GDM1 (cell line): ENCODE measurements at regions not wholly inside any gene's neighbourhood (a gene's known extent, or its start where the extent isn't known, plus 50 kb on each side); places are given as distances from the start of the nearest gene placed in this dataset.
"Not testable (repeated sequence)": the region's sequence is repeated elsewhere in the genome, so short reads cannot be mapped to it uniquely, and the experiment has no call there.

ENCODE experiments used
- DNase-seq: peaks from one replicate; lab custom pipeline; 2025; lab: John Stamatoyannopoulos, UW

DNA sequence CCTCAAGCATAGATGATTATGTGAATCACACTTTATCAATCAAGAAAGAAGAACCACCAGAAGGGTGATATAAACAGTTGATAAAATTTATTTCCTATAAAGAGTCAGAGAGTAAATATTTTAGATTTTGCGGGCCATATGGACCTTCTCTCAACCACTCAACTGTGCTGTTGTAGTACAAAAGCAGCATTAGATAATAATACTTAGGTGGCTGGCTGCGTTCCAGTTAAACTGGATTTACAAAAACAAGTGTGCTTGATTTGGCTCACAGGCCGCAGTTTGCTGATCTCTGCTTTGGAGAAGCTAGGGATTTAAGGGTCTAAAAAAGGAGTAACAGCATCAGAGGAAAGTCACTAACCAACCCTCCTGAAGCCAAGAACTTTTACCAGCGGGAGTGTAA is 1406.0 kb downstream of the KCNT2 start:
- DNase-seq, result no peak

- no peak for DNase-seq
Measured at GRCh38 chr1:195200772-195201171, 1407.5 kb downstream of the KCNT2 start.

- no peak for DNase-seq
Measured at GRCh38 chr1:195197116-195197515, 1411.1 kb downstream of the KCNT2 start.

DNA sequence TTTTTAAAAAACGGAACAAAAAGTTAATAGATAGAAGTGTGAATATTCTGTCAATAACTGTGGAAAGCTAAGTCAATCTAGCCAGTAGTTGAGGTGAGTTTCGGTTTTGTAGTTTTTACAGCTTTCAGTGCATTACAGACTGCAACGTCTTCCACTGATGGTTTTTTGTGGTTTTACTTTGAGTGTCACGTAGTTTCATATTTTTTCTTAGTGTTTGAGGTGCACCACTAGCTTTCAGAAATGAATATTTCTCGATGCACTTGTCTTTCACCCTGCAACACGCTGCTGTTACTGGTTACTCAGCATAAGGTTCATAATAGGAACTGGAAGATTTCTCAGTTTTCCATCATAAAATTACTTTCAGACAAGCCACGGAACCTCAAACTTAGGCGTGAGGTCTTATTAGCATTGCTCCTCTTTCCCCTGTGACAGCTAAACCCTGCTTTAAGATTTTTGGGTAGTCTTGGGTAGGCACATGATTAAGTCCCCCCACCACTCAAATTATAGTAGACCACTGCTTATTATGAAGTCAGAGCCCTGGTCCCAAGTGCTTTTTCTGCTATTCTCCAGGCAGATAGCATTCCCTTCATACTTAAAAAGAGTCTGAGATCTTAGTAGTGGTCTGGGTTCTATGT is 1412.7 kb downstream of the KCNT2 start:
- no peak for DNase-seq

- no peak for DNase-seq
Measured at GRCh38 chr1:195193134-195193533, 1415.1 kb downstream of the KCNT2 start.

DNA sequence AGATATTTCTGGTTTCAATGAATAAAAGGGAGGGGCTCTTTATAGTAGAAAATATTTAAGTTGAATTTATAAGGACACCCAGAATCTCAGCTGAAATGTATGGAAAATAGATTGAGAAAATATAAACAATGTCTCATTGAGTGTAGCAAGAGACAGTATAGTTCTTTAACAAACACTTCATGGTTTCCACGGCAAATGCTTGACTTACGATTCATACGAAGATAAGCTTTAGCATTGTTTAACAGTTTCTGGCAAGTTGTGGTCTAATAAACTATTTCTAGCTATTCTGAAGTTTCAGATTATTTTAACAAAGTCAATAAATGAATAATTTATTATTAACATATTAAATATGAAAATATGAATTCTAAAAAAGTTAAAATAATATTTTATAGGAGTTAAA is 1419.4 kb downstream of the KCNT2 start:
- DNase-seq, result no peak

GRCh38 chr1:195186544-195186943 is 1421.7 kb downstream of the KCNT2 start:
- DNase-seq, result no peak

DNA sequence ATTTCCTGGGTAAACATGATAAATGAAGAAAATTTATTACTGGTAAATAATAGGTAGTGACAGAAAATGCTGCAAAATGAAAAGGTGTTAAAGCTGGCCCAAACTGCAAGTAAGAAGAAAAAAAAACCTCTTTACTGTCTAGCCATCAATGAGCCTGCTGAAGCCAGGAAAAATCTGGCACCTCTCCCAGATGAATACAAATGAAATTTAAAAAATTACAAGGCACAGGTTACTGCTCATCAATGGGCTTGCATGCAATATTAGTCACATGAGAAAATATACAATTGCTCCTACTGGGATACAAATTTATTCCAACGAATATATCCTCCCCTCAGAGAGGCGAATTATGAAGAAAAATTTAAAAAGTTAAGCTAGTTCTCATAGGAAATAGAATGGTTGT is 1422.5 kb downstream of the KCNT2 start:
- no peak for DNase-seq

- no peak for DNase-seq
Measured at GRCh38 chr1:195185321-195185720, 1422.9 kb downstream of the KCNT2 start.

DNA sequence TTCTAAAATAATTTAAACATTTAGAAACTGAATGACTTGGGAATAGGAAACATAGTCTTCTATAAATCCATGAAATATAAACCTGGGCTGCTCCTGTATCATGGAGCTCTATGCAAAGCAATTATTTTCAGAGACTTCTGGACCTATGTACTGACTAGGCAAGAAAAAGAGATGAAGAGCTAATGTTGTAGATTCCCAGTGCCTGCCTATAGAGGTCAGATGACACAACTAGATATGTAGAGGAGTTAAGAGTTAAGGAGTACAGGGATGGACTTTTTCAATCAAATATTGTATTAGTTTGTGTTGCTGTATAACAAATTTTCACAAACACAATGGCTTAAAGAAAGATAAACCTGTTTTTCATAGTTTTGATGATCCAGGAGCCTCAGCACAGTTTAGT is 1434.5 kb downstream of the KCNT2 start:
- DNase-seq, result no peak

GRCh38 chr1:195159795-195160194 is 1448.4 kb downstream of the KCNT2 start:
- DNase-seq, result not testable (repeated sequence)

DNA sequence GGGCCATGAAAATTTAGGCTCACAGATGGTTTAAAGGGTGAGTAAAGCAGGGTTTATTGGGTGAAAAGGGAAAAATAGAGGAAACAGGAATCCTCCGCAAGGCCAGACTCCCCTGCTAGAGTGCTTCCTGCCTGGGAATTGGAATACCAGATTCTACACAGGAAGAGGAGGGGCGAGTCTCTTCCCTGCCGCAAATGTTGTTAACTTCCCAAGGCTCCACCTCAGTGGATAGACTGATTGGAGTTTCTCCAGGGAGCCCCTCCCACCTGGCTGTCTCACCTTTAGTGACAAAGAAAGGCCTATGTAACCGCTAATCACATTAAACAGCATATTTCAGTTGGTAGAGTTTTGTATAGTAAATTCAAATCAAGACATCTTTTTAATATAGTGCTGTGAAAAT is 1450.1 kb downstream of the KCNT2 start:
- no peak for DNase-seq

DNA sequence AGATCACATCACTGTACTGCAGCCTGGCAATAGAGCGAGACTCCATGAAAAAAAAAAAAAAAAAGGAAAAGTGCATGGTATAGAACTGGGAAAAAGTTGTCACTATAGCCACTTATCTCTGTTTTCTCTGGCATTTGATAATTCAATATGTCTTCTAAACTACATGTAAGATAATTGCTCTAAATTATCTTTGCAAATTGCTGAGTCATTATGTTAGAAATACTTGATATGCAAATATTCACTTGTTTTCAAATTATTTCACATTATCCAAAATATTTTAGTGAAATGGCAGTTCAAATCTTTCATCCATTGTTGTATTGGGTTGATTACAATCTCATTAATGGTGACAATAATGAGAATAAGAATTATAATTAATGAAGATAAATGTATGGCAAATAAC is 1455.1 kb downstream of the KCNT2 start:
- no peak for DNase-seq

DNA sequence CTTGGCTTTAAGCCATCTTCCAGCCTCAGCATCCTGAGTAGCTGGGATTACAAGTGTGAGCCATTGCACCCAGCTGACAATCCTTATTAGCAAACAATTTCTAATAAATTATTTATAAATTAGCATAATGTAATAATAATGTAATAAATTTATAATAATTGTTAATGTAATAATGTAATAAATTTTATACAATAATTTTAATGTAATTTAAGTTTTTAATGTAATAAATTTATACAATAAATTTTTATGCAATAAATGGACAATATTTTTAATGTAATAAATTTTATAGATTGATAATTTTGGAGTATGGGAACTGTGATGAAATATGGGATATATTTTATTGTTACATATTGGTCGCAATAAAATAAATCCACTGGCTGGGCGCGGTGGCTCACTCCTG is 1457.5 kb downstream of the KCNT2 start:
- no peak for DNase-seq

- DNase-seq, result no peak
Measured at GRCh38 chr1:195141294-195141693, 1466.9 kb downstream of the KCNT2 start.

- no peak for DNase-seq
Measured at GRCh38 chr1:195130598-195130997, 1477.6 kb downstream of the KCNT2 start.

GRCh38 chr1:195122497-195122896 is 1485.7 kb downstream of the KCNT2 start:
- no peak for DNase-seq

- no peak for DNase-seq
Measured at GRCh38 chr1:195113471-195113870, 1494.8 kb downstream of the KCNT2 start.

- no peak for DNase-seq
Measured at GRCh38 chr1:195105773-195106172, 1502.5 kb downstream of the KCNT2 start.

DNA sequence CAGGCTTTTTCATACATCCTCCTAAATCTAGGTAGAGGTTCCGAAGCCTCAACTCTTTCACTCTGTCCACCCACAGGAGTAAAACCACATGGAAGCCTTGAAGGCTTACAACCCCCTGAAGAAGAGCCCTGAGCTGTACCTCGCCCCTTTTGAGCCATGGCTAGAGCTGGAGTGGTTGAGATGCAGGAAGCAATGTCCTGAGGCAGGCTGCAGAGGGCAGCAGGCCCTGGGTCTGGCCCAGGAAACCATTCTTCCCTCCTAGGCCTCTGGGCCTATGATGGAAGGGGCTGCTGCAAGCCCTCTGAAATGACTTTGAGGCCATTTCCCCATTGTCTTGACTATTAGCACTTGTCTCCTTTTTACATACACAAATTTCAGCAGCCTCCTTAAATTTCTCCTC is 1503.0 kb downstream of the KCNT2 start:
- DNase-seq, result no peak

- no peak for DNase-seq
Measured at GRCh38 chr1:195097316-195097715, 1510.9 kb downstream of the KCNT2 start.

DNA sequence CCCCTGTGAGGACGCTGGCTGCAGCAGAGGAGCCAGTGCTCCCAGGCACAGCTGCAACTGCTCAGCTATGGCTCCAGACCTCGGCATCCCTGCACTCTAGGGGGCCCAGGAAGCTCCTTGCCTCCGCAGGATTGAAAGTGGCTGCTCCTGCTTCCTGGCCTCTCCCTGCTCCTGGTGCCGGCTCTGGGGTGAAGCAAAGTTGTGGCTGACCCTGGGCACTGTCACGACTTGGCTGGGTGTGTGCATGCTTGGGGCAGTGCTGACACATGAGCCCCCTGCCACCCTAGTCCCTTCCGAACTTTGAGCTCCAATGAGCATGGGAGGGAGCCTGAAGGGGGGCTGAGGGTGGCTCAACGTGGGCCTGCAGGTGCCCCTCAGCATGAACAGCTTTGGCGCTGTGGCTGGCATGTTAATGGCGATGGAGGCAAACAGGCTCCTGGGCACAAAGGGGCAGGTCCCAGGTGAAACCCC is 1512.2 kb downstream of the KCNT2 start:
- no peak for DNase-seq

DNA sequence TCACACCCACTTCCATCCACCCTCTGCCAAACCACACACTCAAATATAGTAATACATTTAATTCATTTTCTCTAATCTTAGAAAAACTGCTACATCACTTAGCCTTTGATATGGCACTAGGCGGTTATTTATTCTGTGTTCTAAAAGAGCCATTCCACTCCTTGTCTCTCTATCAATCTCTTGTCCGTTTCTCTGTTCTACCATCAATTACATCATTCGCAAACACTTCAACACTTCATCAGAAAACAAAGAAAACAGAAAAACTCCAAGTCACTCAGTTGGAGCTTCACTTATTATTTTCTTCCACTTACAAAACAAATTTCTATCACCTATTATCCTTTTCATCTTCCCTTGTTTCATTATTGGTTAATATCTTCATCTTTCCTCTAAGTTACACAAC is 1523.0 kb downstream of the KCNT2 start:
- DNase-seq, result no peak

GRCh38 chr1:195082183-195082582 is 1526.1 kb downstream of the KCNT2 start:
- no peak for DNase-seq

GRCh38 chr1:195076682-195077081 is 1531.6 kb downstream of the KCNT2 start:
- DNase-seq, result no peak
